CD14-positive monocyte (primary cell): ENCODE measurements at regions not wholly inside any gene's neighbourhood (a gene's known extent, or its start where the extent isn't known, plus 50 kb on each side); places are given as distances from the start of the nearest gene placed in this dataset.

ENCODE experiments used
- DNase-seq, 3 donors: peaks; one replicate each; pipeline ENCODE4 v3.0.0-alpha.2; 2011 to 2022
- H2AFZ ChIP-seq: 2 replicates; pipeline ENCODE4 v1.6.0; 2012; ENCODE audit warnings: mild to moderate bottlenecking, low read depth, low read length, inconsistent platforms; ENCODE audit not compliant: insufficient read depth, poor library complexity, severe bottlenecking
- H3K27ac ChIP-seq, 2 donors: 1 replicate in 1 of 2; 2 replicates in 1 of 2; pipeline ENCODE4 v1.5.1; 2012 to 2013; ENCODE audit warnings: low read length in 2 of 2, control low read depth in 1 of 2, inconsistent platforms in 1 of 2, low read depth in 1 of 2, mild to moderate bottlenecking in 1 of 2
- H3K27me3 ChIP-seq, 2 donors: one replicate each; pipeline versions ENCODE4 v1.6.0 to v1.6.1; 2011 to 2013; ENCODE audit warnings: low read length in 2 of 2; ENCODE audit not compliant: control insufficient read depth in 2 of 2, insufficient read depth in 2 of 2
- H3K36me3 ChIP-seq, 2 donors: replicated peaks in 1 of 2; 1 replicate in 1 of 2; 2 replicates in 1 of 2; pipeline versions ENCODE4 v1.5.1 to v1.6.1; 2012 to 2013; ENCODE audit warnings: low read length in 2 of 2, control low read depth in 1 of 2, inconsistent platforms in 1 of 2, mild to moderate bottlenecking in 1 of 2; ENCODE audit not compliant: insufficient read depth in 2 of 2, control insufficient read depth in 1 of 2
- H3K4me1 ChIP-seq, 2 donors: 1 replicate in 1 of 2; 2 replicates in 1 of 2; pipeline versions ENCODE4 v1.5.1 to v1.6.1; 2012 to 2013; ENCODE audit warnings: low read length in 2 of 2, control low read depth in 1 of 2, inconsistent platforms in 1 of 2, mild to moderate bottlenecking in 1 of 2, moderate library complexity in 1 of 2; ENCODE audit not compliant: insufficient read depth in 2 of 2, control insufficient read depth in 1 of 2
- H3K4me2 ChIP-seq: replicated peaks from 2 replicates; pipeline ENCODE3; 2012; ENCODE audit warnings: low read length, moderate library complexity, mild to moderate bottlenecking; ENCODE audit not compliant: poor library complexity, severe bottlenecking; ENCODE audit errors: extremely low read depth
- H3K4me3 ChIP-seq, 3 experiments: fragments of 200-600 bp in 1 of 3; sonication (generic) in 1 of 3; replicated peaks in 1 of 3; 1 replicate in 2 of 3; 2 replicates in 1 of 3; pipeline ENCODE4 v1.5.1; 2011 to 2013; ENCODE audit warnings: low read length in 3 of 3, mild to moderate bottlenecking in 3 of 3, control low read depth in 2 of 3, low read depth in 2 of 3, inconsistent platforms in 1 of 3, moderate library complexity in 1 of 3
- H3K79me2 ChIP-seq: 2 replicates; pipeline ENCODE4 v1.6.0; 2012; ENCODE audit warnings: mild to moderate bottlenecking, control low read depth, inconsistent platforms, low read length, moderate library complexity; ENCODE audit not compliant: insufficient read depth
- H3K9ac ChIP-seq: 2 replicates; pipeline ENCODE4 v1.6.0; 2017; ENCODE audit warnings: low read length, mild to moderate bottlenecking; ENCODE audit not compliant: insufficient read depth, poor library complexity, severe bottlenecking
- H3K9me3 ChIP-seq, 2 donors: replicated peaks in 1 of 2; 1 replicate in 1 of 2; 2 replicates in 1 of 2; pipeline versions ENCODE4 v1.5.1 to v1.6.1; 2012 to 2013; ENCODE audit warnings: low read length in 2 of 2, control low read depth in 1 of 2; ENCODE audit not compliant: control insufficient read depth in 1 of 2, insufficient read depth in 1 of 2
- H4K20me1 ChIP-seq: 2 replicates; pipeline ENCODE4 v1.6.0; 2012; ENCODE audit warnings: mild to moderate bottlenecking, low read length, control low read depth, moderate library complexity; ENCODE audit not compliant: insufficient read depth
- H3K27ac Mint-ChIP-seq, 7 donors: one replicate each; pipeline ENCODE4 v1.8.0; 2020; ENCODE audit warnings: mild to moderate bottlenecking in 7 of 7, mixed read lengths in 7 of 7, moderate library complexity in 6 of 7, inconsistent platforms in 2 of 7
- H3K27me3 Mint-ChIP-seq, 3 donors: one replicate each; pipeline ENCODE4 v1.8.0; 2021 to 2022; ENCODE audit warnings: low read depth in 3 of 3, mild to moderate bottlenecking in 3 of 3, mixed read lengths in 3 of 3, moderate library complexity in 3 of 3, inconsistent platforms in 1 of 3
- H3K36me3 Mint-ChIP-seq, 2 donors: one replicate each; pipeline ENCODE4 v1.8.0; 2020; ENCODE audit warnings: mixed read lengths in 2 of 2, inconsistent platforms in 1 of 2, mild to moderate bottlenecking in 1 of 2
- H3K4me1 Mint-ChIP-seq: one replicate; pipeline ENCODE4 v1.8.0; 2020; ENCODE audit warnings: mild to moderate bottlenecking, mixed read lengths
- H3K4me3 Mint-ChIP-seq, 2 donors: one replicate each; pipeline ENCODE4 v1.8.0; 2020; ENCODE audit warnings: mild to moderate bottlenecking in 2 of 2, mixed read lengths in 2 of 2, moderate library complexity in 1 of 2
- H3K9me3 Mint-ChIP-seq, 7 donors: one replicate each; pipeline ENCODE4 v1.8.0; 2020 to 2022; ENCODE audit warnings: mixed read lengths in 7 of 7, mild to moderate bottlenecking in 6 of 7, moderate library complexity in 6 of 7, inconsistent platforms in 2 of 7
- WGBS: methylation state at CpG from one replicate; pipeline ENCODE4 v1.1.5; 2013; ENCODE audit warnings: missing lambda C conversion rate; ENCODE audit not compliant: insufficient coverage; 5-methylcytosine and 5-hydroxymethylcytosine counted together
- intact Hi-C, 2 donors: fragments of 100-400 bp; cut with micrococcal nuclease; formaldehyde crosslinking; loops; one replicate each; pipeline versions ENCODE4 v1.15.0 to v1.15.1; 2023
- TF ChIP-seq, protein P1 (sequence below): fragments of 200-600 bp; IDR thresholded peaks from one replicate; pipeline ENCODE4 v1.8.0; 2022; ENCODE audit warnings: antibody characterized with exemption, mild to moderate bottlenecking

DNA sequence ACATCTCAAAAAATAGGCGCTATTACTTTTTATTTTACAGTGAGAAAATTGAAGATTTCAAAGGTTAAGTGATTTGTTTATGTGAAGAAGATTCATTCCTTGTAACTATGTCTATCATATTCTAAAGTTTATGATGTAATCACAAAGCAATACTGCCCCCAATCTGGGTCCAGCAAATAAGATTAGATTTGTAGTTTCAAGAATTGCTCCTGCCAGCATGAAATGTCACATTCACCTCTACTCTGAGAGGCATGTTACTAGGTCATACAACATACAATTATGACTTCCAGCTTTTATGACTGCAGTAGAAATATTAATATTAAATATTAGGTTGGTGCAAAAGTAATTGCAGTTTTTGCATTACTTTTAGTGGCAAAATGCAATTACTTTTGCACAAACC, 976.2 kb downstream of the FSTL5 start:
- H3K4me1 Mint-ChIP-seq, result no peaks in the 10 kb centered on the region
- no peak overlapping the region for H3K27ac ChIP-seq
- H3K9me3 Mint-ChIP-seq, result no peaks in the 10 kb centered on the region
- H3K4me3 Mint-ChIP-seq, result no peak overlapping the region
- H3K27me3 Mint-ChIP-seq, result no peaks in the 10 kb centered on the region
- no peak overlapping the region for H3K4me2 ChIP-seq
- no peaks in the 10 kb centered on the region for H3K27me3 ChIP-seq
- H3K9me3 ChIP-seq, result no peaks in the 10 kb centered on the region
- no peak overlapping the region for H3K9ac ChIP-seq
- no peaks in the 10 kb centered on the region for H3K79me2 ChIP-seq
- no peak for DNase-seq
- no peak overlapping the region for H2AFZ ChIP-seq
- TF ChIP-seq, protein P1, sequence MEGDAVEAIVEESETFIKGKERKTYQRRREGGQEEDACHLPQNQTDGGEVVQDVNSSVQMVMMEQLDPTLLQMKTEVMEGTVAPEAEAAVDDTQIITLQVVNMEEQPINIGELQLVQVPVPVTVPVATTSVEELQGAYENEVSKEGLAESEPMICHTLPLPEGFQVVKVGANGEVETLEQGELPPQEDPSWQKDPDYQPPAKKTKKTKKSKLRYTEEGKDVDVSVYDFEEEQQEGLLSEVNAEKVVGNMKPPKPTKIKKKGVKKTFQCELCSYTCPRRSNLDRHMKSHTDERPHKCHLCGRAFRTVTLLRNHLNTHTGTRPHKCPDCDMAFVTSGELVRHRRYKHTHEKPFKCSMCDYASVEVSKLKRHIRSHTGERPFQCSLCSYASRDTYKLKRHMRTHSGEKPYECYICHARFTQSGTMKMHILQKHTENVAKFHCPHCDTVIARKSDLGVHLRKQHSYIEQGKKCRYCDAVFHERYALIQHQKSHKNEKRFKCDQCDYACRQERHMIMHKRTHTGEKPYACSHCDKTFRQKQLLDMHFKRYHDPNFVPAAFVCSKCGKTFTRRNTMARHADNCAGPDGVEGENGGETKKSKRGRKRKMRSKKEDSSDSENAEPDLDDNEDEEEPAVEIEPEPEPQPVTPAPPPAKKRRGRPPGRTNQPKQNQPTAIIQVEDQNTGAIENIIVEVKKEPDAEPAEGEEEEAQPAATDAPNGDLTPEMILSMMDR, result no peak
- intact Hi-C loops, result no loop called here
- H3K4me3 ChIP-seq, result no peak overlapping the region
- H3K36me3 ChIP-seq, result no peaks in the 10 kb centered on the region
- H3K27ac Mint-ChIP-seq, result no peak overlapping the region
- no peaks in the 10 kb centered on the region for H4K20me1 ChIP-seq
- WGBS, result no CpG with 5 or more reads among the region's 1 CpG
- no peaks in the 10 kb centered on the region for H3K36me3 Mint-ChIP-seq
- H3K4me1 ChIP-seq, result no peaks in the 10 kb centered on the region

DNA sequence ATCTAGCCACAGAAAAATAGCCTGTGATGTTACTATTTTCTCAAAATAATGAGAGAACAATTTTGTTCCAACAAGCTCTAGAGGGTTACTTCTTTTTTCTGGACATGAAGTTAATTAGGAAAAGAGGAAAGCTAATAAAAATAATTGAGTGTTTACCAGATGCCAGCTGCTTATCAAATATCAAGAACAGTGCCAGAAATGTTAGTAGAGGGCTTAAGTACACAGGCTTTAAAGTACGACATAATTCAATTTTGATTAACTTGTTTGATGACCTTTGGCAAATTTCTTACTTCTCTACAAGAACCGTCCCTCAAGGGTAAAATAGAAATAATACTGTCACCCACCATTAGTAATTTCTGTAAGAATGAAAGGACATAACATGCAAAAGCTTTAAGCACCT, 977.0 kb downstream of the FSTL5 start:
- Histone ChIP-seq H4K20me1 (no peaks in the 10 kb centered on the region), H3K9me3 (no peaks in the 10 kb centered on the region), H3K27me3 (no peaks in the 10 kb centered on the region), H3K79me2 (no peaks in the 10 kb centered on the region), H3K4me3 (no peak overlapping the region), H2AFZ (no peak overlapping the region), H3K4me2 (no peak overlapping the region), H3K4me1 (no peaks in the 10 kb centered on the region), H3K27ac (no peak overlapping the region), H3K36me3 (no peaks in the 10 kb centered on the region), H3K9ac (no peak overlapping the region)
- intact Hi-C loops, result no loop called here
- Mint-ChIP-seq H3K4me3 (no peak overlapping the region), H3K36me3 (no peaks in the 10 kb centered on the region), H3K4me1 (no peaks in the 10 kb centered on the region), H3K9me3 (no peaks in the 10 kb centered on the region), H3K27ac (no peak overlapping the region), H3K27me3 (no peaks in the 10 kb centered on the region)
- no CpG with 5 or more reads among the region's 2 CpGs for WGBS
- DNase-seq, result no peak
- TF ChIP-seq, protein P1, result no peak
